Endothelial cell of umbilical vein (primary cell): ENCODE measurements at regions not wholly inside any gene's neighbourhood (a gene's known extent, or its start where the extent isn't known, plus 50 kb on each side); places are given as distances from the start of the nearest gene placed in this dataset.
"Not testable (repeated sequence)": the region's sequence is repeated elsewhere in the genome, so short reads cannot be mapped to it uniquely, and the experiment has no call there.

Source experiments
- BruUV-seq: library from RNA; stranded (reverse); fragments of 400-500 nt; replicated peaks from 2 replicates; lab custom pipeline; 2021; lab: Mats Ljungman, UMichigan
- CTCF ChIA-PET: fragments of 300-600, 350-600 bp; sonication (Branson Sonifier 250); formaldehyde crosslinking; loops from one replicate; lab custom pipeline; 2021; ENCODE audit warnings: antibody characterized with exemption, inconsistent platforms; lab: Charles Lee
- POLR2A ChIA-PET: fragments of 300-600, 350-600 bp; sonication (Branson Sonifier 250); formaldehyde crosslinking; loops from one replicate; lab custom pipeline; 2021; ENCODE audit warnings: antibody characterized with exemption, inconsistent platforms; lab: Charles Lee
- DNase-seq: peaks from one replicate; pipeline ENCODE4 v3.0.0-alpha.2; 2011; ENCODE audit warnings: low read depth, low spot score
- FAIRE-seq: peaks from 2 replicates; lab custom pipeline; 2011; peaks lifted over from hg19 to GRCh38; lab: Jason Lieb, UNC
- H2AFZ ChIP-seq: 2 replicates; pipeline ENCODE4 v1.6.0; 2012; ENCODE audit warnings: low read depth, low read length, control low read depth, inconsistent platforms
- H3K27ac ChIP-seq: 2 replicates; pipeline ENCODE4 v1.5.1; 2011; ENCODE audit warnings: low read depth, mild to moderate bottlenecking, control low read depth, low read length, moderate library complexity; ENCODE audit not compliant: insufficient read depth
- H3K27me3 ChIP-seq, 2 experiments: 2 replicates each; pipeline versions ENCODE4 v1.6.0 to v1.6.1; 2011; ENCODE audit warnings: low read length in 2 of 2, mixed read lengths in 1 of 2; ENCODE audit not compliant: control insufficient read depth in 2 of 2, insufficient read depth in 2 of 2
- H3K36me3 ChIP-seq, 2 experiments: 2 replicates in 1 of 2; 3 replicates in 1 of 2; pipeline ENCODE4 v1.5.1; 2011; ENCODE audit warnings: low read length in 2 of 2, mild to moderate bottlenecking in 1 of 2, moderate library complexity in 1 of 2; ENCODE audit not compliant: control insufficient read depth in 2 of 2, insufficient read depth in 2 of 2; ENCODE audit errors: extremely low read depth in 1 of 2
- H3K4me1 ChIP-seq: 3 replicates; pipeline ENCODE4 v1.5.1; 2011; ENCODE audit warnings: mild to moderate bottlenecking, low read length; ENCODE audit not compliant: control insufficient read depth, insufficient read depth; ENCODE audit errors: extremely low read depth
- H3K4me2 ChIP-seq: 2 replicates; pipeline ENCODE4 v1.6.1; 2011; ENCODE audit warnings: low read length, control low read depth, mixed read lengths; ENCODE audit not compliant: insufficient read depth
- H3K4me3 ChIP-seq, 3 experiments: fragments of 200-600 bp in 1 of 3; sonication (generic), shearing (Covaris generic) in 1 of 3; replicated peaks in 1 of 3; 2 replicates each; pipeline ENCODE4 v1.5.1; 2011 to 2016; ENCODE audit warnings: control low read depth in 3 of 3, low read length in 3 of 3, mild to moderate bottlenecking in 2 of 3, inconsistent platforms in 1 of 3, low read depth in 1 of 3, moderate library complexity in 1 of 3; ENCODE audit not compliant: insufficient read depth in 1 of 3
- H3K79me2 ChIP-seq: 2 replicates; pipeline ENCODE4 v1.6.0; 2012; ENCODE audit warnings: low read length, inconsistent platforms; ENCODE audit not compliant: control insufficient read depth, insufficient read depth
- H3K9ac ChIP-seq: replicated peaks from 2 replicates; pipeline ENCODE3; 2011; ENCODE audit warnings: low read length, control low read depth; ENCODE audit not compliant: insufficient read depth; ENCODE audit errors: extremely low read depth
- H3K9me1 ChIP-seq: replicated peaks from 3 replicates; pipeline ENCODE4 v1.6.0; 2011; ENCODE audit warnings: mild to moderate bottlenecking, low read length; ENCODE audit not compliant: control insufficient read depth, insufficient read depth; ENCODE audit errors: extremely low read depth
- H3K9me3 ChIP-seq: replicated peaks from 2 replicates; pipeline ENCODE4 v1.5.1; 2012; ENCODE audit warnings: low read length, inconsistent platforms; ENCODE audit not compliant: control insufficient read depth, insufficient read depth
- H4K20me1 ChIP-seq: replicated peaks from 2 replicates; pipeline ENCODE3; 2011; ENCODE audit warnings: mild to moderate bottlenecking, low read length; ENCODE audit not compliant: control insufficient read depth, insufficient read depth; ENCODE audit errors: extremely low read depth
- EZH2 ChIP-seq: IDR thresholded peaks from 2 replicates; pipeline ENCODE4 v1.6.1; 2012; ENCODE audit warnings: borderline replicate concordance, low read depth, mild to moderate bottlenecking, moderate library complexity, low read length, inconsistent platforms; ENCODE audit not compliant: severe bottlenecking
- FOS ChIP-seq: IDR thresholded peaks from 2 replicates; pipeline ENCODE4 v1.6.1; 2011; ENCODE audit warnings: mild to moderate bottlenecking, low read length, moderate library complexity, borderline replicate concordance; ENCODE audit not compliant: insufficient read depth
- GATA2 ChIP-seq: IDR thresholded peaks from 2 replicates; pipeline ENCODE4 v1.7.0; 2011; ENCODE audit warnings: low read depth, mild to moderate bottlenecking, moderate library complexity, mixed read lengths, low read length; ENCODE audit not compliant: insufficient read length, insufficient read depth
- JUN ChIP-seq: IDR thresholded peaks from 2 replicates; pipeline ENCODE4 v1.6.1; 2011; ENCODE audit warnings: borderline replicate concordance, low read depth; ENCODE audit not compliant: insufficient read length, insufficient read depth
- MYC ChIP-seq: IDR thresholded peaks from one replicate; pipeline ENCODE4 v1.6.1; 2011; ENCODE audit warnings: mild to moderate bottlenecking, low read depth, low read length
- POLR2A ChIP-seq: IDR thresholded peaks from 2 replicates; pipeline ENCODE4 v1.6.1; 2012; ENCODE audit warnings: low read depth, mild to moderate bottlenecking, control low read depth, low read length
- POLR2AphosphoS5 ChIP-seq: IDR thresholded peaks from 2 replicates; pipeline ENCODE4 v1.6.1; 2012; ENCODE audit warnings: low read depth, mild to moderate bottlenecking, control low read depth, low read length, moderate library complexity; ENCODE audit not compliant: insufficient read depth
- dilution Hi-C: fragments of 300-500 bp; cut with MboI; formaldehyde crosslinking; loops from one replicate; pipeline ENCODE4 v1.15.0; 2019; ENCODE audit warnings: low sequenced_read_pairs; ENCODE audit not compliant: extremely low pct_ligation_motif_present
- intact Hi-C: fragments of 100-400 bp; cut with micrococcal nuclease; formaldehyde crosslinking; loops from one replicate; pipeline ENCODE4 v1.10.0; 2022
- TF ChIP-seq, protein P1 (sequence below), 2 donors: IDR thresholded peaks; 1 replicate in 1 of 2; 2 replicates in 1 of 2; pipeline ENCODE4 v1.5.1; 2011; ENCODE audit warnings: low read length in 2 of 2, mild to moderate bottlenecking in 2 of 2, moderate library complexity in 2 of 2, control low read depth in 1 of 2, inconsistent platforms in 1 of 2, low read depth in 1 of 2; ENCODE audit not compliant: insufficient read depth in 1 of 2; ENCODE audit errors: extremely low read depth in 1 of 2
- TF ChIP-seq, protein P2 (sequence below): IDR thresholded peaks from 2 replicates; pipeline ENCODE4 v1.6.1; 2011; ENCODE audit not compliant: insufficient read depth, insufficient read length

DNA sequence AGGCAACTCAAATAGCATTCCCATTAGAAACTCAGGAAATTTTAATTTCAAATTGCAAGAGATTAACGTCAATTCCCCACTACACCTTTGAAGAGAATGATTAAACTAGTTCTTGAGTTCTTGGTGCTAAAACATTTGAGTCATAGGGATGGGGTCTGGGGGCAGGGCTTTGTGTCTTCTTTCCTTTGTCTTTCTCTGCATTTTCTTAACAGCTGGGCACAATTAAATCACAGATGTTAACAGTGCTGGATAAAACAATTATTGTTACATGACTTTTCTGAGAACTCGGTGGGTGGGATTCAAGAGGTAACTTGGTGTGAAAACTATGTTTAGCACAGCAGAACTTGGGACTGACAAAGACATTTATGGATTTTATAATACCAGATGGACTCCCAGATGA lies 351.9 kb upstream of the TNC start:
- no peaks in the 10 kb centered on the region for H3K36me3 ChIP-seq
- no peaks in the 10 kb centered on the region for H3K79me2 ChIP-seq
- no peaks in the 10 kb centered on the region for H3K9me1 ChIP-seq
- CTCF ChIA-PET = no interaction called here
- no peak overlapping the region for H3K4me3 ChIP-seq
- H3K27ac ChIP-seq = no peak overlapping the region
- POLR2A ChIA-PET = no interaction called here
- dilution Hi-C loops = no loop called here
- intact Hi-C loops = no loop called here
- H3K4me2 ChIP-seq = no peak overlapping the region
- H4K20me1 ChIP-seq = no peaks in the 10 kb centered on the region
- TF ChIP-seq JUN = no peak
- TF ChIP-seq, protein P1, sequence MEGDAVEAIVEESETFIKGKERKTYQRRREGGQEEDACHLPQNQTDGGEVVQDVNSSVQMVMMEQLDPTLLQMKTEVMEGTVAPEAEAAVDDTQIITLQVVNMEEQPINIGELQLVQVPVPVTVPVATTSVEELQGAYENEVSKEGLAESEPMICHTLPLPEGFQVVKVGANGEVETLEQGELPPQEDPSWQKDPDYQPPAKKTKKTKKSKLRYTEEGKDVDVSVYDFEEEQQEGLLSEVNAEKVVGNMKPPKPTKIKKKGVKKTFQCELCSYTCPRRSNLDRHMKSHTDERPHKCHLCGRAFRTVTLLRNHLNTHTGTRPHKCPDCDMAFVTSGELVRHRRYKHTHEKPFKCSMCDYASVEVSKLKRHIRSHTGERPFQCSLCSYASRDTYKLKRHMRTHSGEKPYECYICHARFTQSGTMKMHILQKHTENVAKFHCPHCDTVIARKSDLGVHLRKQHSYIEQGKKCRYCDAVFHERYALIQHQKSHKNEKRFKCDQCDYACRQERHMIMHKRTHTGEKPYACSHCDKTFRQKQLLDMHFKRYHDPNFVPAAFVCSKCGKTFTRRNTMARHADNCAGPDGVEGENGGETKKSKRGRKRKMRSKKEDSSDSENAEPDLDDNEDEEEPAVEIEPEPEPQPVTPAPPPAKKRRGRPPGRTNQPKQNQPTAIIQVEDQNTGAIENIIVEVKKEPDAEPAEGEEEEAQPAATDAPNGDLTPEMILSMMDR (IDR thresholded peaks at IDR 0.05; ENCODE audit: extremely low read depth in 1 of 2, insufficient read depth in 1 of 2, low read depth in 1 of 2, low read length in 2 of 2) = no peak
- no peak for TF ChIP-seq MYC
- no peak for TF ChIP-seq POLR2A
- no peak for TF ChIP-seq GATA2
- TF ChIP-seq FOS = no peak
- TF ChIP-seq POLR2AphosphoS5 = no peak
- no peak for TF ChIP-seq EZH2
- TF ChIP-seq, protein P2, sequence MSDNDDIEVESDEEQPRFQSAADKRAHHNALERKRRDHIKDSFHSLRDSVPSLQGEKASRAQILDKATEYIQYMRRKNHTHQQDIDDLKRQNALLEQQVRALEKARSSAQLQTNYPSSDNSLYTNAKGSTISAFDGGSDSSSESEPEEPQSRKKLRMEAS = no peak
- H3K9me3 ChIP-seq = no peaks in the 10 kb centered on the region
- no peak for DNase-seq
- H2AFZ ChIP-seq = no peak overlapping the region
- H3K4me1 ChIP-seq = no peaks in the 10 kb centered on the region
- no TSS peak for BruUV-seq
- no peak for FAIRE-seq
- no peaks in the 10 kb centered on the region for H3K27me3 ChIP-seq
- no peak overlapping the region for H3K9ac ChIP-seq

DNA sequence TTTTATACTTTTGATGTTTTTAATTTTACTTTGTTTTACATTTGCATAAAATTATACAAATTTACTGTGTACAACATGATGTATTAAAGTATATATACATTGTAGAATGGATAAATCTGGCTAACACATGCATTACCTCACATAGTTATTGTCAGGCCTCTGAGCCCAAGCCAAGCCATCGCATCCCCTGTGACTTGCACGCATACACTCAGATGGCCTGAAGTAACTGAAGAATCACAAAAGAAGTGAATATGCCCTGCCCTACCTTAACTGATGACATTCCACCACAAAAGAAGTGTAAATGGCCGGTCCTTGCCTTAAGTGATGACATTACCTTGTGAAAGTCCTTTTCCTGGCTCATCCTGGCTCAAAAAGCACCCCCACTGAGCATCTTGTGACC lies 355.1 kb upstream of the TNC start:
- H3K27me3 ChIP-seq = not testable (repeated sequence)

More for the DNA sequence above, 355.1 kb upstream of the TNC start:
- H3K27ac ChIP-seq, H3K9me1 ChIP-seq, intact Hi-C loops, H3K4me1 ChIP-seq, H2AFZ ChIP-seq, H3K9me3 ChIP-seq, H3K4me2 ChIP-seq, POLR2A ChIA-PET, H4K20me1 ChIP-seq, BruUV-seq, H3K9ac ChIP-seq, DNase-seq, H3K79me2 ChIP-seq, dilution Hi-C loops, H3K36me3 ChIP-seq, H3K4me3 ChIP-seq, CTCF ChIA-PET, FAIRE-seq: not testable (repeated sequence)
